WTC11 (cell line): ENCODE measurements at regions not wholly inside any gene's neighbourhood (a gene's known extent, or its start where the extent isn't known, plus 50 kb on each side); places are given as distances from the start of the nearest gene placed in this dataset.
"Not testable (repeated sequence)": the region's sequence is repeated elsewhere in the genome, so short reads cannot be mapped to it uniquely, and the experiment has no call there.

Experiments
- ATAC-seq: fragments of 200-7000 bp; cut with Tn5 transposase; 2 replicates; pipeline ENCODE4 v1.10.0; 2021; ENCODE audit warnings: mild to moderate bottlenecking, moderate library complexity
- CTCF ChIA-PET: fragments of 300-600 bp; sonication (Branson Sonifier 250); formaldehyde crosslinking; loops from one replicate; lab custom pipeline; 2021; ENCODE audit warnings: antibody characterized with exemption; lab: Charles Lee
- POLR2A ChIA-PET: fragments of 350-600 bp; sonication (Branson Sonifier 250); formaldehyde crosslinking; loops from one replicate; lab custom pipeline; 2021; ENCODE audit warnings: antibody characterized with exemption; lab: Charles Lee
- DNase-seq: peaks from one replicate; pipeline ENCODE4 v3.0.0; 2021; ENCODE audit warnings: low spot score
- H3K27ac Mint-ChIP-seq: 2 replicates; pipeline ENCODE4 v1.8.0; 2021; ENCODE audit warnings: mixed read lengths
- H3K27me3 Mint-ChIP-seq: 2 replicates; pipeline ENCODE4 v1.8.0; 2021; ENCODE audit warnings: low read depth, mild to moderate bottlenecking, moderate library complexity, mixed read lengths
- H3K36me3 Mint-ChIP-seq: 2 replicates; pipeline ENCODE4 v1.8.0; 2021; ENCODE audit warnings: mixed read lengths
- H3K4me1 Mint-ChIP-seq: 2 replicates; pipeline ENCODE4 v1.8.0; 2022; ENCODE audit warnings: mixed read lengths
- H3K4me3 Mint-ChIP-seq: 2 replicates; pipeline ENCODE4 v1.8.0; 2021; ENCODE audit warnings: mild to moderate bottlenecking, moderate library complexity, mixed read lengths
- H3K9me3 Mint-ChIP-seq: 2 replicates; pipeline ENCODE4 v1.8.0; 2021; ENCODE audit warnings: mixed read lengths
- CBFB ChIP-seq: sonication (generic); formaldehyde crosslinking; IDR thresholded peaks from 2 replicates; pipeline ENCODE4 v1.8.1; 2022; ENCODE audit warnings: mild to moderate bottlenecking, low read depth, missing genetic modification reagents
- CREB1 ChIP-seq: sonication (generic); formaldehyde crosslinking; IDR thresholded peaks from 2 replicates; pipeline ENCODE4 v1.8.0; 2023; ENCODE audit warnings: mild to moderate bottlenecking, missing genetic modification reagents
- EMX1 ChIP-seq: fragments of 250-450 bp; sonication (Bioruptor Pico); IDR thresholded peaks from 2 replicates; pipeline ENCODE4 v1.8.0; 2021; ENCODE audit warnings: mild to moderate bottlenecking
- ETV6 ChIP-seq: sonication (generic); formaldehyde crosslinking; IDR thresholded peaks from 2 replicates; pipeline ENCODE4 v1.8.1; 2022; ENCODE audit warnings: mild to moderate bottlenecking, missing genetic modification reagents
- FOXJ3 ChIP-seq: sonication (generic); formaldehyde crosslinking; IDR thresholded peaks from 2 replicates; pipeline ENCODE4 v1.9.0; 2021; ENCODE audit warnings: missing genetic modification reagents, mild to moderate bottlenecking, borderline replicate concordance
- GRHL2 ChIP-seq: fragments of 250-450 bp; sonication (Bioruptor Pico); IDR thresholded peaks from 2 replicates; pipeline ENCODE4 v1.8.0; 2022; ENCODE audit warnings: mild to moderate bottlenecking, moderate library complexity; ENCODE audit not compliant: insufficient replicate concordance, severe bottlenecking
- NFE2L1 ChIP-seq: sonication (generic); formaldehyde crosslinking; IDR thresholded peaks from 2 replicates; pipeline ENCODE4 v1.8.1; 2023; ENCODE audit warnings: missing genetic modification reagents
- PRRX2 ChIP-seq: fragments of 250-450 bp; sonication (Bioruptor Pico); IDR thresholded peaks from 2 replicates; pipeline ENCODE4 v1.8.0; 2021; ENCODE audit warnings: mild to moderate bottlenecking
- SOX15 ChIP-seq: fragments of 250-450 bp; sonication (Bioruptor Pico); IDR thresholded peaks from 2 replicates; pipeline ENCODE4 v1.9.0; 2021; ENCODE audit warnings: mild to moderate bottlenecking
- SP1 ChIP-seq: sonication (generic); formaldehyde crosslinking; conservative IDR thresholded peaks from 2 replicates; pipeline ENCODE4 v1.8.1; 2022; ENCODE audit warnings: missing genetic modification reagents
- ZBTB21 ChIP-seq: sonication (generic); formaldehyde crosslinking; IDR thresholded peaks from 2 replicates; pipeline ENCODE4 v1.8.1; 2023; ENCODE audit warnings: mild to moderate bottlenecking, missing genetic modification reagents, borderline replicate concordance
- ZNF232 ChIP-seq: sonication (generic); formaldehyde crosslinking; IDR thresholded peaks from 2 replicates; pipeline ENCODE4 v1.8.0; 2022; ENCODE audit warnings: mild to moderate bottlenecking, missing genetic modification reagents
- TF ChIP-seq, protein P1 (sequence below): sonication (generic); formaldehyde crosslinking; IDR thresholded peaks from 2 replicates; pipeline ENCODE4 v1.8.1; 2023; ENCODE audit warnings: mild to moderate bottlenecking, missing genetic modification reagents
- TF ChIP-seq, protein P2 (sequence below): sonication (generic); formaldehyde crosslinking; IDR thresholded peaks from 2 replicates; pipeline ENCODE4 v1.8.0; 2022; ENCODE audit warnings: mild to moderate bottlenecking, missing genetic modification reagents
- TF ChIP-seq, protein P3 (sequence below): fragments of 250-450 bp; sonication (Bioruptor Pico); conservative IDR thresholded peaks from 2 replicates; pipeline ENCODE4 v1.9.0; 2021; ENCODE audit warnings: mild to moderate bottlenecking
- TF ChIP-seq, protein P4 (sequence below): sonication (generic); formaldehyde crosslinking; IDR thresholded peaks from 2 replicates; pipeline ENCODE4 v1.8.0; 2022; ENCODE audit warnings: mild to moderate bottlenecking, missing genetic modification reagents
- TF ChIP-seq, protein P5 (sequence below): sonication (generic); formaldehyde crosslinking; IDR thresholded peaks from 2 replicates; pipeline ENCODE4 v1.8.1; 2023; ENCODE audit warnings: mild to moderate bottlenecking, missing genetic modification reagents, moderate library complexity

DNA sequence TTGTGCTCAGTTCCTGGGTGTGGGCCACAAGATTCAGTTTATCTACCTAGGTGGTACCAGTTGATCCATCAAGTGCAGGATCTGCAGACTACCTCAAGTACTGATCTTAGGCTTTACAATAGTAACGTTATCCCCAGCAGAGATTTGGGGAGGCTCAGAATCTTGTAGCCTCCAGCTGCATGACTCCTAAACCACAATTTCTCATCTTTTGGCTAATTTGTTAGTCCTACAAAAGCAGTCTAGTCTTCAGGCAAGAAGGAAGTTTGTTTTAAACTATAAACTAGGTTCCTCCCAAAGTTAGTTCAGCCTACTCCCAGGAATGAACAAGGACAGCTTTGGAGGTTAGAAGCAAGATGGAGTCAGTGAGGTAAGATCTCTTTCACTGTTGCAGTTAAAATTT, 213.5 kb upstream of the PIEZO2 start:
- Mint-ChIP-seq H3K27me3 (no peaks in the 10 kb centered on the region; the same call in 1 of the 2 replicates), H3K4me3 (no peak overlapping the region), H3K4me1 (peaks cover 3% of the 10 kb centered on the region; the same call in 1 of the 2 replicates), H3K9me3 (no peaks in the 10 kb centered on the region), H3K27ac (no peak overlapping the region), H3K36me3 (no peaks in the 10 kb centered on the region)
- CTCF ChIA-PET: no interaction called here
- ATAC-seq (no peak), DNase-seq (no peak)
- TF ChIP-seq, protein P1, sequence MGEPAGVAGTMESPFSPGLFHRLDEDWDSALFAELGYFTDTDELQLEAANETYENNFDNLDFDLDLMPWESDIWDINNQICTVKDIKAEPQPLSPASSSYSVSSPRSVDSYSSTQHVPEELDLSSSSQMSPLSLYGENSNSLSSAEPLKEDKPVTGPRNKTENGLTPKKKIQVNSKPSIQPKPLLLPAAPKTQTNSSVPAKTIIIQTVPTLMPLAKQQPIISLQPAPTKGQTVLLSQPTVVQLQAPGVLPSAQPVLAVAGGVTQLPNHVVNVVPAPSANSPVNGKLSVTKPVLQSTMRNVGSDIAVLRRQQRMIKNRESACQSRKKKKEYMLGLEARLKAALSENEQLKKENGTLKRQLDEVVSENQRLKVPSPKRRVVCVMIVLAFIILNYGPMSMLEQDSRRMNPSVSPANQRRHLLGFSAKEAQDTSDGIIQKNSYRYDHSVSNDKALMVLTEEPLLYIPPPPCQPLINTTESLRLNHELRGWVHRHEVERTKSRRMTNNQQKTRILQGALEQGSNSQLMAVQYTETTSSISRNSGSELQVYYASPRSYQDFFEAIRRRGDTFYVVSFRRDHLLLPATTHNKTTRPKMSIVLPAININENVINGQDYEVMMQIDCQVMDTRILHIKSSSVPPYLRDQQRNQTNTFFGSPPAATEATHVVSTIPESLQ (CRISPR knock-in tag): no peak
- TF ChIP-seq, protein P2, sequence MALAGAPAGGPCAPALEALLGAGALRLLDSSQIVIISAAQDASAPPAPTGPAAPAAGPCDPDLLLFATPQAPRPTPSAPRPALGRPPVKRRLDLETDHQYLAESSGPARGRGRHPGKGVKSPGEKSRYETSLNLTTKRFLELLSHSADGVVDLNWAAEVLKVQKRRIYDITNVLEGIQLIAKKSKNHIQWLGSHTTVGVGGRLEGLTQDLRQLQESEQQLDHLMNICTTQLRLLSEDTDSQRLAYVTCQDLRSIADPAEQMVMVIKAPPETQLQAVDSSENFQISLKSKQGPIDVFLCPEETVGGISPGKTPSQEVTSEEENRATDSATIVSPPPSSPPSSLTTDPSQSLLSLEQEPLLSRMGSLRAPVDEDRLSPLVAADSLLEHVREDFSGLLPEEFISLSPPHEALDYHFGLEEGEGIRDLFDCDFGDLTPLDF (CRISPR knock-in tag): no peak
- TF ChIP-seq SOX15 (CRISPR knock-in tag) (no peak), NFE2L1 (CRISPR knock-in tag) (no peak), CREB1 (CRISPR knock-in tag) (no peak), SP1 (CRISPR knock-in tag) (no peak), GRHL2 (CRISPR knock-in tag) (no peak), ZBTB21 (CRISPR knock-in tag) (no peak), CBFB (CRISPR knock-in tag) (no peak), PRRX2 (CRISPR knock-in tag) (no peak), ETV6 (CRISPR knock-in tag) (no peak), ZNF232 (CRISPR knock-in tag) (no peak), EMX1 (CRISPR knock-in tag) (no peak), FOXJ3 (CRISPR knock-in tag) (no peak)
- TF ChIP-seq, protein P3, sequence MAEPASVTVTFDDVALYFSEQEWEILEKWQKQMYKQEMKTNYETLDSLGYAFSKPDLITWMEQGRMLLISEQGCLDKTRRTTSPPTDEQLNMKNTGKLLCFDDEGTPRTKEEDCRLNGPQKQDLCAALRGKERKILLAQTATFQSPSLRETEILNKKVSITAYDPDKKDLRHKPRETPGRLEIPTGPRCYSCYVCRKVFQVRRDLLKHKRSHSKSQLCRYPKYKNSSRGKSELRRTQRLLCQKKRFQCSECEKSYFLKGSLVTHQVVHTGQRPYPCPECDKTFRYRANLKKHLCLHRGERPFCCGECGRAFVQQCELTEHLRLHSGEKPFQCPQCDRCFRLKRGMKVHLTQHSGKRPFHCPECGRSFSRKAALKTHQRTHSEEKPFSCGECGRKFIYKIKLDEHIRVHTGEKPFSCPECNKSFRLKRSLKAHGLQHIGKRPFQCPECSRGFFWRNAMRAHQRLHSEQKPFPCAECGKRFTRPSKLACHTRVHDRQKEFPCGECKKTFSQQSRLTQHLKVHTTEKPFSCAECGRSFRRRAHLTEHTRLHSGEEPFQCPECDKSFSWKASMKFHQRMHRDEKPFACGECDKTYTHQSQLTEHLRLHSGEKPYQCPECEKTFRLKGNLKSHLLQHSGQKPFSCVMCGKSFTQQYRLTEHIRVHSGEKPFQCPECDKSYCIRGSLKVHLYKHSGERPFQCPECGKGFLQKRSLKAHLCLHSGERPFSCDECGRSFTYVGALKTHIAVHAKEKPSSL (CRISPR knock-in tag): no peak
- TF ChIP-seq, protein P4, sequence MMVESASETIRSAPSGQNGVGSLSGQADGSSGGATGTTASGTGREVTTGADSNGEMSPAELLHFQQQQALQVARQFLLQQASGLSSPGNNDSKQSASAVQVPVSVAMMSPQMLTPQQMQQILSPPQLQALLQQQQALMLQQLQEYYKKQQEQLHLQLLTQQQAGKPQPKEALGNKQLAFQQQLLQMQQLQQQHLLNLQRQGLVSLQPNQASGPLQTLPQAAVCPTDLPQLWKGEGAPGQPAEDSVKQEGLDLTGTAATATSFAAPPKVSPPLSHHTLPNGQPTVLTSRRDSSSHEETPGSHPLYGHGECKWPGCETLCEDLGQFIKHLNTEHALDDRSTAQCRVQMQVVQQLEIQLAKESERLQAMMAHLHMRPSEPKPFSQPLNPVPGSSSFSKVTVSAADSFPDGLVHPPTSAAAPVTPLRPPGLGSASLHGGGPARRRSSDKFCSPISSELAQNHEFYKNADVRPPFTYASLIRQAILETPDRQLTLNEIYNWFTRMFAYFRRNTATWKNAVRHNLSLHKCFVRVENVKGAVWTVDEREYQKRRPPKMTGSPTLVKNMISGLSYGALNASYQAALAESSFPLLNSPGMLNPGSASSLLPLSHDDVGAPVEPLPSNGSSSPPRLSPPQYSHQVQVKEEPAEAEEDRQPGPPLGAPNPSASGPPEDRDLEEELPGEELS (CRISPR knock-in tag): no peak
- TF ChIP-seq, protein P5, sequence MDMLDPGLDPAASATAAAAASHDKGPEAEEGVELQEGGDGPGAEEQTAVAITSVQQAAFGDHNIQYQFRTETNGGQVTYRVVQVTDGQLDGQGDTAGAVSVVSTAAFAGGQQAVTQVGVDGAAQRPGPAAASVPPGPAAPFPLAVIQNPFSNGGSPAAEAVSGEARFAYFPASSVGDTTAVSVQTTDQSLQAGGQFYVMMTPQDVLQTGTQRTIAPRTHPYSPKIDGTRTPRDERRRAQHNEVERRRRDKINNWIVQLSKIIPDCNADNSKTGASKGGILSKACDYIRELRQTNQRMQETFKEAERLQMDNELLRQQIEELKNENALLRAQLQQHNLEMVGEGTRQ: no peak
- POLR2A ChIA-PET: no interaction called here

DNA sequence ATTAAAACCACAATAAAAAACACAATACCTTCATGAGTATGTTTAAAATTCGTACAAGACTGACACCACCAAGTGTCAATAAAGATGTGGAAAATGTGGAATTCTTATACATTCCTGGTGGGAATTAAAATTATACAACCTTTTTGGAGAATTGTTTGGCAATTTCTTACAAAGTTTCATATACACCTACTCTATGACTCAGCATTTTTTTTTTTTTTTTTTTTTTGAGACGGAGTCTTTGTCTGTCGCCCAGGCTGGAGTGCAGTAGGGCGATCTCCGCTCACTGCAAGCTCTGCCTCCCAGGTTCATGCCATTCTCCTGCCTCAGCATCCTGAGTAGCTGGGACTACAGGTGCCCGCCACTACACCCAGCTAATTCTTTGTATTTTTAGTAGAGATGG, 212.5 kb upstream of the PIEZO2 start:
- ATAC-seq, H3K4me3 Mint-ChIP-seq, H3K4me1 Mint-ChIP-seq, H3K27ac Mint-ChIP-seq, DNase-seq, H3K9me3 Mint-ChIP-seq, H3K36me3 Mint-ChIP-seq, H3K27me3 Mint-ChIP-seq, POLR2A ChIA-PET: not testable (repeated sequence)
- CTCF ChIA-PET: interaction anchor here (0.7 kb wide), 1 partner anchor 559 kb away, joined by 3 read pairs; no protein-coding TSS in a partner anchor
